WTC11 (cell line): ENCODE measurements at regions not wholly inside any gene's neighbourhood (a gene's known extent, or its start where the extent isn't known, plus 50 kb on each side); places are given as distances from the start of the nearest gene placed in this dataset.
"Not testable (repeated sequence)": the region's sequence is repeated elsewhere in the genome, so short reads cannot be mapped to it uniquely, and the experiment has no call there.

ENCODE experiments used
- CTCF ChIP-seq: fragments of 200-600 bp; IDR thresholded peaks from 2 replicates; pipeline ENCODE4 v1.8.0; 2022; ENCODE audit warnings: antibody characterized with exemption
- MAX ChIP-seq: sonication (generic); formaldehyde crosslinking; IDR thresholded peaks from 2 replicates; pipeline ENCODE4 v1.8.0; 2022; ENCODE audit warnings: mild to moderate bottlenecking, missing genetic modification reagents
- USF2 ChIP-seq: sonication (generic); formaldehyde crosslinking; IDR thresholded peaks from 2 replicates; pipeline ENCODE4 v1.8.1; 2023; ENCODE audit warnings: mild to moderate bottlenecking, missing genetic modification reagents, moderate library complexity

- TF ChIP-seq CTCF; USF2 (CRISPR knock-in tag); MAX (CRISPR knock-in tag): not testable (repeated sequence)
Observed at GRCh38 chr11:81227409-81227808, 1506.3 kb downstream of the FAM181B start.
